ENCODE measurements at regions not wholly inside any gene's neighbourhood (a gene's known extent, or its start where the extent isn't known, plus 50 kb on each side); places are given as distances from the start of the nearest gene placed in this dataset.

- intact Hi-C loops (cut with micrococcal nuclease; ENCODE audit: unreplicated experiment) = no loop called here
- CTCF ChIA-PET = no interaction called here
- Histone ChIP-seq H3K4me3 (ENCODE audit: low read depth, low read length) (no peak overlapping the region), H3K27me3 (replicated peaks; ENCODE audit: control insufficient read depth, insufficient read depth, low read length) (no peaks in the 10 kb centered on the region), H3K4me1 (no peaks in the 10 kb centered on the region), H3K9me3 (no peaks in the 10 kb centered on the region), H3K36me3 (ENCODE audit: control insufficient read depth, insufficient read depth, low read length) (no peaks in the 10 kb centered on the region)
- BruUV-seq (replicated peaks) = no TSS peak
- H3K4me3 Mint-ChIP-seq (ENCODE audit: unreplicated experiment) = no peak overlapping the region
- H3K27ac Mint-ChIP-seq (ENCODE audit: unreplicated experiment) = no peak overlapping the region
- no peaks in the 10 kb centered on the region for H3K36me3 Mint-ChIP-seq (ENCODE audit: insufficient read depth, unreplicated experiment)
- POLR2A ChIA-PET = no interaction called here
- no peaks in the 10 kb centered on the region for H3K4me1 Mint-ChIP-seq (ENCODE audit: low read depth, unreplicated experiment)
- H3K9me3 Mint-ChIP-seq (ENCODE audit: unreplicated experiment) = peaks cover 8% of the 10 kb centered on the region
- DNase-seq = no peak
- no peak for TF ChIP-seq CTCF (IDR thresholded peaks at IDR 0.05; ENCODE audit: insufficient read depth in 1 of 2, low read depth in 1 of 2, low read length in 1 of 2, severe bottlenecking in 1 of 2, unreplicated experiment in 1 of 2)
- no peaks in the 10 kb centered on the region for H3K27me3 Mint-ChIP-seq (ENCODE audit: insufficient read depth, unreplicated experiment)
Observed at GRCh38 chr1:185663771-185664296, 70.4 kb upstream of the HMCN1 start.

GRCh38 chr1:185663332-185663731 is 70.9 kb upstream of the HMCN1 start:
- CTCF ChIA-PET = no interaction called here
- TF ChIP-seq CTCF (IDR thresholded peaks at IDR 0.05; ENCODE audit: insufficient read depth in 1 of 2, low read depth in 1 of 2, low read length in 1 of 2, severe bottlenecking in 1 of 2, unreplicated experiment in 1 of 2) = no peak
- H3K27ac Mint-ChIP-seq (ENCODE audit: unreplicated experiment) = no peak overlapping the region
- BruUV-seq (replicated peaks) = no TSS peak
- H3K27me3 Mint-ChIP-seq (ENCODE audit: insufficient read depth, unreplicated experiment) = no peaks in the 10 kb centered on the region
- no peaks in the 10 kb centered on the region for H3K27me3 ChIP-seq (replicated peaks; ENCODE audit: control insufficient read depth, insufficient read depth, low read length)
- no peak for DNase-seq
- H3K4me3 Mint-ChIP-seq (ENCODE audit: unreplicated experiment) = no peak overlapping the region
- POLR2A ChIA-PET = no interaction called here
- intact Hi-C loops (cut with micrococcal nuclease; ENCODE audit: unreplicated experiment) = no loop called here
- no peaks in the 10 kb centered on the region for H3K4me1 Mint-ChIP-seq (ENCODE audit: low read depth, unreplicated experiment)
- H3K4me3 ChIP-seq (ENCODE audit: low read depth, low read length) = no peak overlapping the region
- H3K36me3 Mint-ChIP-seq (ENCODE audit: insufficient read depth, unreplicated experiment) = no peaks in the 10 kb centered on the region
- peaks cover 8% of the 10 kb centered on the region for H3K9me3 Mint-ChIP-seq (ENCODE audit: unreplicated experiment)
- H3K4me1 ChIP-seq = no peaks in the 10 kb centered on the region
- no peaks in the 10 kb centered on the region for H3K9me3 ChIP-seq
- no peaks in the 10 kb centered on the region for H3K36me3 ChIP-seq (ENCODE audit: control insufficient read depth, insufficient read depth, low read length)

- POLR2A ChIA-PET = no interaction called here
- Histone ChIP-seq H3K36me3 (ENCODE audit: control insufficient read depth, insufficient read depth, low read length) (no peaks in the 10 kb centered on the region), H3K27me3 (replicated peaks; ENCODE audit: control insufficient read depth, insufficient read depth, low read length) (no peaks in the 10 kb centered on the region), H3K4me3 (ENCODE audit: low read depth, low read length) (no peak overlapping the region), H3K4me1 (no peaks in the 10 kb centered on the region), H3K9me3 (no peaks in the 10 kb centered on the region)
- Mint-ChIP-seq H3K9me3 (ENCODE audit: unreplicated experiment) (peaks cover 20% of the 10 kb centered on the region), H3K4me1 (ENCODE audit: low read depth, unreplicated experiment) (no peaks in the 10 kb centered on the region), H3K4me3 (ENCODE audit: unreplicated experiment) (no peak overlapping the region), H3K27me3 (ENCODE audit: insufficient read depth, unreplicated experiment) (no peaks in the 10 kb centered on the region), H3K27ac (ENCODE audit: unreplicated experiment) (no peak overlapping the region), H3K36me3 (ENCODE audit: insufficient read depth, unreplicated experiment) (no peaks in the 10 kb centered on the region)
- no TSS peak for BruUV-seq (replicated peaks)
- intact Hi-C loops (cut with micrococcal nuclease; ENCODE audit: unreplicated experiment) = no loop called here
- DNase-seq = no peak
- TF ChIP-seq CTCF (IDR thresholded peaks at IDR 0.05; ENCODE audit: insufficient read depth in 1 of 2, low read depth in 1 of 2, low read length in 1 of 2, severe bottlenecking in 1 of 2, unreplicated experiment in 1 of 2) = no peak
- CTCF ChIA-PET = no interaction called here
Observed at GRCh38 chr1:185661971-185662370, 72.2 kb upstream of the HMCN1 start.
